ENCODE measurements at regions not wholly inside any gene's neighbourhood (a gene's known extent, or its start where the extent isn't known, plus 50 kb on each side); places are given as distances from the start of the nearest gene placed in this dataset.

- DNase-seq: no peak
- no peak for TF ChIP-seq CTCF (IDR thresholded peaks at IDR 0.05)
- no peak for ATAC-seq
Observed at GRCh38 chr1:186512698-186513457, 52.0 kb upstream of the PDC start.

GRCh38 chr1:186511761-186512637 lies 51.1 kb upstream of the PDC start:
- ATAC-seq (peak; percentile 88), DNase-seq (peak; percentile 70)
- H3K4me1 ChIP-seq: no peaks in the 10 kb centered on the region
- H3K4me3 ChIP-seq: no peak overlapping the region
- intact Hi-C loops (cut with DNase I): no loop called here
- no peaks in the 10 kb centered on the region for H3K9me3 ChIP-seq
- H3K27ac ChIP-seq: no peak overlapping the region
- TF ChIP-seq CTCF (IDR thresholded peaks at IDR 0.05): no peak
- H3K27me3 ChIP-seq: no peaks in the 10 kb centered on the region
- H3K36me3 ChIP-seq: no peaks in the 10 kb centered on the region

More at GRCh38 chr1:186512698-186513457, 52.0 kb upstream of the PDC start:
- intact Hi-C loops (cut with DNase I): no loop called here
- H3K27me3 ChIP-seq: no peaks in the 10 kb centered on the region
- H3K4me1 ChIP-seq: no peaks in the 10 kb centered on the region
- no peaks in the 10 kb centered on the region for H3K9me3 ChIP-seq
- no peak overlapping the region for H3K27ac ChIP-seq
- no peaks in the 10 kb centered on the region for H3K36me3 ChIP-seq
- H3K4me3 ChIP-seq: no peak overlapping the region

Measured in upper lobe of right lung (tissue), 1 donor.